Activated naive CD8-positive, alpha-beta T cell treated with anti-CD3 and anti-CD28 coated beads for 36 hours (primary cell): ENCODE measurements at regions not wholly inside any gene's neighbourhood (a gene's known extent, or its start where the extent isn't known, plus 50 kb on each side); places are given as distances from the start of the nearest gene placed in this dataset.

Experiments
- DNase-seq: peaks from one replicate; pipeline ENCODE4 v3.0.0; 2021
- H3K27ac Mint-ChIP-seq: one replicate; pipeline ENCODE4 v1.8.0; 2022; ENCODE audit warnings: mild to moderate bottlenecking, moderate library complexity, mixed read lengths
- H3K27me3 Mint-ChIP-seq: one replicate; pipeline ENCODE4 v1.8.0; 2022; ENCODE audit warnings: mild to moderate bottlenecking, mixed read lengths
- H3K36me3 Mint-ChIP-seq: one replicate; pipeline ENCODE4 v1.8.0; 2021; ENCODE audit warnings: mild to moderate bottlenecking, mixed read lengths
- H3K4me1 Mint-ChIP-seq: one replicate; pipeline ENCODE4 v1.8.0; 2021; ENCODE audit warnings: mixed read lengths
- H3K4me3 Mint-ChIP-seq: one replicate; pipeline ENCODE4 v1.8.0; 2022; ENCODE audit warnings: mild to moderate bottlenecking, moderate library complexity, mixed read lengths
- H3K9me3 Mint-ChIP-seq: one replicate; pipeline ENCODE4 v1.8.0; 2022; ENCODE audit warnings: mixed read lengths

GRCh38 chr4:36467670-36468069, 186.3 kb downstream of the DTHD1 start:
- Mint-ChIP-seq H3K4me1 (no peaks in the 10 kb centered on the region), H3K36me3 (no peaks in the 10 kb centered on the region), H3K4me3 (no peak overlapping the region), H3K27ac (no peak overlapping the region), H3K9me3 (no peaks in the 10 kb centered on the region), H3K27me3 (peaks cover 7% of the 10 kb centered on the region)
- DNase-seq: no peak

- H3K4me1 Mint-ChIP-seq: no peaks in the 10 kb centered on the region
- no peak overlapping the region for H3K4me3 Mint-ChIP-seq
- no peak for DNase-seq
- H3K9me3 Mint-ChIP-seq: no peaks in the 10 kb centered on the region
- H3K27me3 Mint-ChIP-seq: peaks cover 2% of the 10 kb centered on the region
- H3K36me3 Mint-ChIP-seq: no peaks in the 10 kb centered on the region
- H3K27ac Mint-ChIP-seq: no peak overlapping the region
These were observed 190.5 kb downstream of the DTHD1 start for GRCh38 chr4:36471903-36472302.

GRCh38 chr4:36476135-36476534, 194.7 kb downstream of the DTHD1 start:
- Mint-ChIP-seq H3K36me3 (no peaks in the 10 kb centered on the region), H3K4me1 (no peaks in the 10 kb centered on the region), H3K27ac (no peak overlapping the region), H3K27me3 (peaks cover 7% of the 10 kb centered on the region), H3K4me3 (no peak overlapping the region), H3K9me3 (no peaks in the 10 kb centered on the region)
- no peak for DNase-seq

DNA sequence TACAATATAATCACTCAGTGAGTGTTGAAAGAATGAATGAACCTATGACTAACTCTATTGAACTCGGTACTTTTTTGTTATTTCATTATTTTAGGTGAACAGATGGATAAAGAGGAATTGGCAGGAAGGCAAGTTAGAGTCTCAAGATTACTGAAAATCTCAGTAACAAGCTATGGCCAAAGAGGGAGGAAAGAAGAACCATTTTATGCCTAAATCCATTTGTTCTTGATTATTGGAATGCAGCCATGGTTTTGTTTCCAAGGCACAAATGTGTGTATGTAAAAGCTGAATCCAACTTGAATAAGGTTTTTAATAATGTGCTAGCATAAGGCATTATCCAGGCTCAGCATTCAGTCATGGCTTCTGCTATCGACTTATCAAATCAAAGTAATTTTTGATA, 196.4 kb downstream of the DTHD1 start:
- no peak for DNase-seq
- H3K27me3 Mint-ChIP-seq: peaks cover 12% of the 10 kb centered on the region
- no peak overlapping the region for H3K27ac Mint-ChIP-seq
- no peak overlapping the region for H3K4me3 Mint-ChIP-seq
- no peaks in the 10 kb centered on the region for H3K9me3 Mint-ChIP-seq
- no peaks in the 10 kb centered on the region for H3K36me3 Mint-ChIP-seq
- H3K4me1 Mint-ChIP-seq: no peaks in the 10 kb centered on the region

- Mint-ChIP-seq H3K4me1 (no peaks in the 10 kb centered on the region), H3K4me3 (no peak overlapping the region), H3K36me3 (no peaks in the 10 kb centered on the region), H3K27me3 (peaks cover 7% of the 10 kb centered on the region), H3K9me3 (no peaks in the 10 kb centered on the region), H3K27ac (no peak overlapping the region)
- no peak for DNase-seq
These were observed 204.5 kb downstream of the DTHD1 start for GRCh38 chr4:36485885-36486284.

- H3K4me1 Mint-ChIP-seq: no peaks in the 10 kb centered on the region
- H3K9me3 Mint-ChIP-seq: no peaks in the 10 kb centered on the region
- no peak overlapping the region for H3K4me3 Mint-ChIP-seq
- H3K27me3 Mint-ChIP-seq: no peaks in the 10 kb centered on the region
- no peak for DNase-seq
- no peak overlapping the region for H3K27ac Mint-ChIP-seq
- no peaks in the 10 kb centered on the region for H3K36me3 Mint-ChIP-seq
These were observed 208.4 kb downstream of the DTHD1 start for GRCh38 chr4:36489798-36490197.

DNA sequence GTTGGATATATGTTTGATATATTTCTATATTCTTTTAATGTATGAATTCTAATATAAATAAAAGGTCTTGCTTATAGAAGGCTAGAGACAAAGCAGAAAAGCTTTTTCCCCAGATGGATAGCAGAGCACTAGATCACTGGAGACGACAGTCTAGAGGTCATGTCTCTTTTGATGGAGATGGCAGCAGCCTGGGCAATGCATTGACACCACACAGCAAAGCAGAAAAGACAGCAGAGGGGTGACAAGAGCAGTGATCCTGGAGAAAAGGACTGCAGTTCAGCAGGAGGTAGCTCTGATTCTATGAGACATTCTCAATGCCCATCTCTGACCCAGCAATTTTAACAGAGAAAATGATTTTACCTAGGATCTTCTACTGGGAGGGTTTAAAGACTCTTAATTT, 210.6 kb downstream of the DTHD1 start:
- H3K4me1 Mint-ChIP-seq: no peaks in the 10 kb centered on the region
- no peaks in the 10 kb centered on the region for H3K27me3 Mint-ChIP-seq
- H3K4me3 Mint-ChIP-seq: no peak overlapping the region

DNA sequence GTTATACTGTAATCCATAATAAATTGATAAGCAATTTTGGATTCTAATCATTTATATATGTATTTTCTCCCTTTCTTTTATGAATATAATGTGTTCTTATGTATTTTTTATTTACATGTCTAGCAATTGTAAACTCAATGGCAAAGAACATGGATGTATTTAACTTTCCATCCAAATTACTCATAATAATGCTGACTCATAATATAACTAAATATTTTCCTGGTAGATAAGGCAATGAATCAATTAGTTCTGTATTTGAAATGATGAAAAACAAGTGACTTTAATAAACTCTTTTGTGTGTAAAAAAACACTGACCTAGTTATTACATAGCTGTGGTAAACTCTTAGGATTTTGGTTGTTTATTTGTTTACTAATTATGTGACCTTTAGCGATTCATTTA, 211.2 kb downstream of the DTHD1 start:
- Mint-ChIP-seq H3K27me3 (no peaks in the 10 kb centered on the region), H3K9me3 (no peaks in the 10 kb centered on the region), H3K4me1 (no peaks in the 10 kb centered on the region), H3K36me3 (no peaks in the 10 kb centered on the region), H3K4me3 (no peak overlapping the region), H3K27ac (no peak overlapping the region)
- DNase-seq: no peak

More for the DNA sequence above, 210.6 kb downstream of the DTHD1 start:
- Mint-ChIP-seq H3K9me3 (no peaks in the 10 kb centered on the region), H3K36me3 (no peaks in the 10 kb centered on the region), H3K27ac (no peak overlapping the region)
- DNase-seq: no peak

GRCh38 chr4:36493251-36493650, 211.8 kb downstream of the DTHD1 start:
- H3K27me3 Mint-ChIP-seq: no peaks in the 10 kb centered on the region
- no peaks in the 10 kb centered on the region for H3K9me3 Mint-ChIP-seq
- H3K4me3 Mint-ChIP-seq: no peak overlapping the region
- no peak overlapping the region for H3K27ac Mint-ChIP-seq
- no peaks in the 10 kb centered on the region for H3K36me3 Mint-ChIP-seq
- no peaks in the 10 kb centered on the region for H3K4me1 Mint-ChIP-seq
- no peak for DNase-seq

DNA sequence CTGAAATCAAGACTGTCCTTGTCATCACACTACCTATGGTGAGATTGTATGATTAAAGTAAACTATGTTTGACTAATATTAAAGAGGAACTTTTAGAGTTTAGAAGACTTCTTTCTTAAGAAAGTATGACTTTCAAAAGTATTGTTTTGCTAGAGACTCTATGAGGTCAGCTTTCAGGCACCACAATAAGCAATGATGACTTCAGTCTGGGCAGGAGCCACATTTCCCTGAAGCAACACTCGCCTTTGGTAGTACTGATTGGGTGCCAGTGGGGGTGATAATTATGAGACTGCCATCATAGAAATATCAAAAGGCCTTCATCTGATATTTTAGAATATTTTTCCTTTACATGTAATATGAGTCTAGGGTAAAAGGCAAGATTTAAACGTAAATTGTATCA, 212.6 kb downstream of the DTHD1 start:
- DNase-seq: no peak
- Mint-ChIP-seq H3K4me3 (no peak overlapping the region), H3K27ac (no peak overlapping the region), H3K36me3 (no peaks in the 10 kb centered on the region), H3K27me3 (no peaks in the 10 kb centered on the region), H3K4me1 (no peaks in the 10 kb centered on the region), H3K9me3 (no peaks in the 10 kb centered on the region)

- no peaks in the 10 kb centered on the region for H3K36me3 Mint-ChIP-seq
- no peaks in the 10 kb centered on the region for H3K27me3 Mint-ChIP-seq
- H3K27ac Mint-ChIP-seq: no peak overlapping the region
- no peak for DNase-seq
- H3K4me3 Mint-ChIP-seq: no peak overlapping the region
- H3K4me1 Mint-ChIP-seq: no peaks in the 10 kb centered on the region
- H3K9me3 Mint-ChIP-seq: no peaks in the 10 kb centered on the region
These were observed 213.3 kb downstream of the DTHD1 start for GRCh38 chr4:36494747-36495146.

DNA sequence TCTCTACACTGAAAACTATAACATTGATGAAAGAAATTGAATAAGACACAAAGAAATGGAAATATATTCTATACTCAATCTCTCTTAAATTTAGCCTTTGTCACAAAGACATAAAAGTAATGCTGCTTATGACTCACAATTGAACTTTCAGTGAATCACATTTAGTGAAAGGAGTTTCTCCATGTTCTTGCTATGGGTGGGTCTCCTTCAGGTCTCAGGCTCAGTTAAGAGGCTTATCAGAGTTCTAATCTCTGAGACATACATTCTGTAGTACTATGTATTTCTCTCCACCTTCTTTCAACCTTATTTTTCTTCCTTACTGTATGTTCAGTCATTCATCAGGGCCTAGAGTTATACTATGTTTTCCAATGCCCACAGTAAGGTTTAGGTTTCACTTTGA, 220.9 kb downstream of the DTHD1 start:
- H3K27ac Mint-ChIP-seq: no peak overlapping the region
- no peaks in the 10 kb centered on the region for H3K9me3 Mint-ChIP-seq
- no peaks in the 10 kb centered on the region for H3K4me1 Mint-ChIP-seq
- H3K27me3 Mint-ChIP-seq: peaks cover 19% of the 10 kb centered on the region
- H3K36me3 Mint-ChIP-seq: no peaks in the 10 kb centered on the region
- no peak overlapping the region for H3K4me3 Mint-ChIP-seq
- no peak for DNase-seq

DNA sequence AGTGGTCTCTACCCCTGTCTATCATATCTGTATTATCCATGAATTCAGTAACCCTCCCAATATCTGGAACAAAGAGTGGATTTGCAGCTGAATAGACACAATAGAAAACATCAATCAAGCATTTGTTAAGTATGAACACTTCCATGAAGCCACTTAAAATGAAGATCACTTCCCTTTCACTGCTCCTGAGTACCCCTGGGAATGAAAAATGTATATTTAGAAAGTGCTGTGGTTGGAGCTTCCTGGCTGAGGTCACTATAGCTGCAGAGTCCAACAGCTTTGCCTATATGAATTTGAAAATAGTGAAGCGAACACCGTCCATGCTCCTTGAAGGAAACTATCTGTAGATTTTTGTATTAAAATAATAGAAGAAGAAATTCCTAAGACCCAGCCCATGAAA, 227.0 kb downstream of the DTHD1 start:
- no peak for DNase-seq
- H3K36me3 Mint-ChIP-seq: no peaks in the 10 kb centered on the region
- no peak overlapping the region for H3K4me3 Mint-ChIP-seq
- peaks cover 2% of the 10 kb centered on the region for H3K9me3 Mint-ChIP-seq
- H3K27me3 Mint-ChIP-seq: peaks cover 14% of the 10 kb centered on the region
- H3K4me1 Mint-ChIP-seq: no peaks in the 10 kb centered on the region
- H3K27ac Mint-ChIP-seq: no peak overlapping the region

- H3K4me3 Mint-ChIP-seq: no peak overlapping the region
- H3K27me3 Mint-ChIP-seq: peaks cover 5% of the 10 kb centered on the region
- no peak overlapping the region for H3K27ac Mint-ChIP-seq
- no peaks in the 10 kb centered on the region for H3K4me1 Mint-ChIP-seq
- H3K36me3 Mint-ChIP-seq: no peaks in the 10 kb centered on the region
- peaks cover 2% of the 10 kb centered on the region for H3K9me3 Mint-ChIP-seq
- no peak for DNase-seq
These were observed 228.4 kb downstream of the DTHD1 start for GRCh38 chr4:36509845-36510244.

GRCh38 chr4:36511785-36512184, 230.4 kb downstream of the DTHD1 start:
- no peak for DNase-seq
- Mint-ChIP-seq H3K4me3 (no peak overlapping the region), H3K36me3 (no peaks in the 10 kb centered on the region), H3K27ac (no peak overlapping the region), H3K4me1 (no peaks in the 10 kb centered on the region), H3K27me3 (peaks cover 4% of the 10 kb centered on the region), H3K9me3 (peaks cover 2% of the 10 kb centered on the region)

DNA sequence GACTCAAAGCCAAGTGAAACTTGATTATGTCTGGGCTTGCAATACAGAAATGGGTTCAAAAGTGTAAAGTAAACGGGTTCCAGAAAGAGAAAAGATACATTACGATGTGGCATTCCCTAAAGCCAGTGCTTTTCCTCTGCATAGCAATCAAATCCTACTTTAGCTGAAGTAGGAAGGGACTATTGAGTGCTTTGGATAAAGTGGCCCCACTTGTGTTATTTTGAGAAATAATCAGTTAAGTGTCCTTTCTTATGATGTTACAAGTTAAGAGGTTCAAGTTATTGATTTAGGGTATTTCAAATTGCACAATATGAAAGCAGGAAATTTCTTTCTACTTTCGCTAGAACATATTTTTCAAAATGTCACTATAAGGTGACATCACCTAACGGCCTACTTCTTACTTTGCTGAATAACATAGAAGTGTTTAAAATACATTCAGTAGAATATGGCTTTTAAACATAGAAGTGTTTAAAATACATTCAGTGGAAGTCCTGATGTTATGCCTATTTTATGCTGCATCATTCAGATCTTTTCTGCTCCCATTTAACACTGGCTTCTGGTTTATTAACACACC, 235.2 kb downstream of the DTHD1 start:
- Mint-ChIP-seq H3K4me3 (no peak overlapping the region), H3K4me1 (no peaks in the 10 kb centered on the region), H3K9me3 (no peaks in the 10 kb centered on the region), H3K27me3 (no peaks in the 10 kb centered on the region), H3K27ac (no peak overlapping the region), H3K36me3 (no peaks in the 10 kb centered on the region)
- no peak for DNase-seq

GRCh38 chr4:36523182-36523581, 241.8 kb downstream of the DTHD1 start:
- Mint-ChIP-seq H3K27ac (no peak overlapping the region), H3K4me3 (no peak overlapping the region), H3K9me3 (peaks cover 10% of the 10 kb centered on the region), H3K27me3 (no peaks in the 10 kb centered on the region), H3K36me3 (no peaks in the 10 kb centered on the region), H3K4me1 (no peaks in the 10 kb centered on the region)
- no peak for DNase-seq
